Endothelial cell (in vitro differentiated cells): ENCODE measurements at regions not wholly inside any gene's neighbourhood (a gene's known extent, or its start where the extent isn't known, plus 50 kb on each side); places are given as distances from the start of the nearest gene placed in this dataset.

ENCODE experiments used
- DNase-seq: peaks from one replicate; pipeline ENCODE4 v3.0.0; 2021; ENCODE audit warnings: low spot score
- H3K27ac Mint-ChIP-seq: one replicate; pipeline ENCODE4 v1.8.0; 2021; ENCODE audit warnings: mixed read lengths, inconsistent platforms; ENCODE audit not compliant: unreplicated experiment
- H3K27me3 Mint-ChIP-seq: one replicate; pipeline ENCODE4 v1.8.0; 2021; ENCODE audit warnings: mild to moderate bottlenecking, moderate library complexity, mixed read lengths, inconsistent platforms; ENCODE audit not compliant: unreplicated experiment
- H3K36me3 Mint-ChIP-seq: one replicate; pipeline ENCODE4 v1.8.0; 2021; ENCODE audit warnings: mild to moderate bottlenecking, low read depth, mixed read lengths, inconsistent platforms; ENCODE audit not compliant: unreplicated experiment
- H3K4me1 Mint-ChIP-seq: one replicate; pipeline ENCODE4 v1.8.0; 2021; ENCODE audit warnings: mild to moderate bottlenecking, mixed read lengths, inconsistent platforms; ENCODE audit not compliant: unreplicated experiment
- H3K4me3 Mint-ChIP-seq: one replicate; pipeline ENCODE4 v1.8.0; 2021; ENCODE audit warnings: mild to moderate bottlenecking, mixed read lengths, inconsistent platforms; ENCODE audit not compliant: unreplicated experiment
- H3K9me3 Mint-ChIP-seq: one replicate; pipeline ENCODE4 v1.8.0; 2021; ENCODE audit warnings: mixed read lengths, inconsistent platforms; ENCODE audit not compliant: unreplicated experiment
- CTCF ChIP-seq: fragments of 200-600 bp; sonication (generic); IDR thresholded peaks from one replicate; pipeline ENCODE4 v1.5.0; 2021; ENCODE audit warnings: antibody characterized with exemption; ENCODE audit not compliant: unreplicated experiment

DNA sequence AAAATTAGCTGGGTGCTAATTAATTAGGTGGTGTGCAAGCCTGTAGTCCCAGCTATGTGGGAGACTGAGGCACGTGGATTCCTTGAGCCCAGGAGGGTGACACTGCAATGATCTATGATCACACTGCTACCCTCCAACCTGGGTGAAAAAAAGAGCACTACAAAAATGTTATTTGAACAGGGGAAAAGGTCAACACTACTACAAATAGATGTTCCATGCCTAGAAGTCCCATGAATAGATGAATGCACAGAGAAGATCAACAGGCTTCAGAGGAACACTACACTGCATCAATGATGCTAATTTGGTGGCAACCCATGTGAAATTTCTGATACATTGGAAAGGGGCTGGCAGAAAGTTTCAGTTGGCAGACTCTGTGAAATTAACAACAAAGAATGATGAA lies 105.4 kb upstream of the FHIT start:
- no peak overlapping the region for H3K4me3 Mint-ChIP-seq
- TF ChIP-seq CTCF, result no peak
- no peaks in the 10 kb centered on the region for H3K27me3 Mint-ChIP-seq
- H3K27ac Mint-ChIP-seq, result no peak overlapping the region
- no peaks in the 10 kb centered on the region for H3K4me1 Mint-ChIP-seq
- H3K36me3 Mint-ChIP-seq, result no peaks in the 10 kb centered on the region
- H3K9me3 Mint-ChIP-seq, result no peaks in the 10 kb centered on the region
- no peak for DNase-seq

GRCh38 chr3:61357902-61358301 lies 106.7 kb upstream of the FHIT start:
- Mint-ChIP-seq H3K4me1 (no peaks in the 10 kb centered on the region), H3K27me3 (no peaks in the 10 kb centered on the region), H3K9me3 (no peaks in the 10 kb centered on the region), H3K36me3 (no peaks in the 10 kb centered on the region), H3K27ac (no peak overlapping the region), H3K4me3 (no peak overlapping the region)
- no peak for TF ChIP-seq CTCF
- no peak for DNase-seq

DNA sequence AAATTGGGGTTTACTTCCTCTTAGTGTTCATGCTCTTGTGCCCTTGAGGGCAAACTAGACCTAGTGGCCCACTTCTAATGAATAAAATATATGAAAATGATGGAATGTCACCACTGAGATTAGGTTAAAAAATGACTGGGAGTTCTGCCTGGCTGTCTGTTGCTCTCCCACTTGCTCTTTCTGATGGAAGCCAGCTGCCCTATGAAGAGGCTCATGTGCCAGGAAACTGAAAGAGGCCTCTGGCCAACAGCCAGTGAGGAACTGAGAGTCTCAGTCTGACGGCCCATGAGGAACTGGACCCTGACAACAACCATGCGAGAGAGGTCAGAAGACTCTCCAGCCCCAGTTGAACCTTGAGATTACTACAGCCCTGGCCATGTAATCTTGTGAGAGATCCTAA lies 107.1 kb upstream of the FHIT start:
- TF ChIP-seq CTCF, result no peak
- no peaks in the 10 kb centered on the region for H3K4me1 Mint-ChIP-seq
- H3K4me3 Mint-ChIP-seq, result no peak overlapping the region
- H3K27me3 Mint-ChIP-seq, result no peaks in the 10 kb centered on the region
- H3K9me3 Mint-ChIP-seq, result peaks cover 3% of the 10 kb centered on the region
- no peak overlapping the region for H3K27ac Mint-ChIP-seq
- H3K36me3 Mint-ChIP-seq, result no peaks in the 10 kb centered on the region
- DNase-seq, result no peak

DNA sequence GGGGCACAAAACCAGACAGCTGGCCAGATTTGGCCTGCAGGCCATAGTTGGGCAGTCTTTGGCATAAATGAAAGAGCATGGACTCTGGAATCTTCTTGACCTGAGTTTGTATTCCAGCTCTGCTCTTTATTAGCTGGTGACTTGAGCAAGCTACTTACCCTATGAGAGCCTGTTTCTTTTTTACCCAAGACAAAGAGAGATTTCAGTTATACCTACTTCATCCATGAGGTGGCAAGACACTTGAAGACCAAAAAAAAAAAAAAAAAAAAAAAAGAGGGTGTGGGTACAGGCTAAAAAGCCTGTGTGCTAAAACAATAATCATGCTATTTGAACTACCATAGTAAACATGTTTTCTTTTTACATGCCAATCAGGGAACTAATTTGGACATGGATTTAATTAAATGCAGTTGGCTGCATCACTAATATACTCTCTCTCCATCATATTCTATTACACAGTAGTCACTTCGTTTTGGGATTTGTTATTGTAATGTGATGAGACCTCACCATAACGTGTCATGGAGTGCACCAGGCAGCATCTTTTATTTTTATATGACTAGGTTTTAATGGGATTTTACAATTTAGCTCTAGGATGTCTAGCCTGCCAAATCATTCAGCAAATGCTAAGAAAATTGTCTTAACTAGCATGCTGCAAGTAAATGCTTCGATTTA lies 109.2 kb upstream of the FHIT start:
- peaks cover 12% of the 10 kb centered on the region for H3K9me3 Mint-ChIP-seq
- H3K36me3 Mint-ChIP-seq, result peaks cover 4% of the 10 kb centered on the region
- no peak for DNase-seq
- no peak for TF ChIP-seq CTCF
- H3K27me3 Mint-ChIP-seq, result no peaks in the 10 kb centered on the region
- no peak overlapping the region for H3K27ac Mint-ChIP-seq
- H3K4me1 Mint-ChIP-seq, result no peaks in the 10 kb centered on the region
- H3K4me3 Mint-ChIP-seq, result no peak overlapping the region

DNA sequence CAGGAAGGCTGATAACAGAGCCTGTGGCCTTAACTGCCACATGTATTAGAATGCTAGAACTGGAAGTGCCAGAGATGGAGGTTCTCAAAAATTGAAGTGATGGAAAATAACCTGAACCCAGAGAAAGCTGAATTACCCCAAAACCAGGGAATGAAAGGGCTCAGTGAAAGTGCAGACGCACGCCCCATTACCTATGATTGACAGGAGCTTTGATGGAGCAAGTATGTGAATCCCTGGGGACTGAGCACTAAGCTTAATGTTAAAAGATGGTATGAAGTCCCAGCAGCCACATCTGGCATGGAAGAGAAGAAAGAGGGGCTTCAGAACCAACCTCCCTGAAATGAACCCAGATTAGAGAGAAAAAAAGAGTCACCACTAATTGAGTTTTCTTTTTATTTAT lies 118.4 kb upstream of the FHIT start:
- H3K4me3 Mint-ChIP-seq, result no peak overlapping the region
- peaks cover 4% of the 10 kb centered on the region for H3K4me1 Mint-ChIP-seq
- no peaks in the 10 kb centered on the region for H3K27me3 Mint-ChIP-seq
- H3K9me3 Mint-ChIP-seq, result no peaks in the 10 kb centered on the region
- no peak for TF ChIP-seq CTCF
- no peak for DNase-seq
- H3K36me3 Mint-ChIP-seq, result no peaks in the 10 kb centered on the region
- no peak overlapping the region for H3K27ac Mint-ChIP-seq
